Kidney (tissue), 13 donors: ENCODE measurements at regions not wholly inside any gene's neighbourhood (a gene's known extent, or its start where the extent isn't known, plus 50 kb on each side); places are given as distances from the start of the nearest gene placed in this dataset.

Experiments used
- DNase-seq, 5 donors: peaks; one replicate each; pipeline ENCODE4 v3.0.0-alpha.2; 2013 to 2020
- FAIRE-seq: peaks from 2 replicates; lab custom pipeline; 2012; peaks lifted over from hg19 to GRCh38; lab: Jason Lieb, UNC
- H3K27ac ChIP-seq, 2 donors: one replicate each; pipeline ENCODE4 v1.7.0; 2013; ENCODE audit warnings: low read depth in 2 of 2, low read length in 2 of 2, inconsistent platforms in 1 of 2
- H3K27me3 ChIP-seq: one replicate; pipeline ENCODE4 v1.7.1; 2013; ENCODE audit warnings: low read length, inconsistent platforms; ENCODE audit not compliant: control insufficient read depth, insufficient read depth
- H3K36me3 ChIP-seq, 3 donors: one replicate each; pipeline versions ENCODE4 v1.7.0 to v1.7.1; 2013; ENCODE audit warnings: low read length in 3 of 3, control low read depth in 1 of 3, inconsistent platforms in 1 of 3; ENCODE audit not compliant: insufficient read depth in 3 of 3, control insufficient read depth in 2 of 3
- H3K4me1 ChIP-seq, 3 donors: one replicate each; pipeline versions ENCODE4 v1.7.0 to v1.7.1; 2013; ENCODE audit warnings: low read length in 3 of 3, inconsistent platforms in 1 of 3, low read depth in 1 of 3; ENCODE audit not compliant: control insufficient read depth in 2 of 3, insufficient read depth in 2 of 3
- H3K4me3 ChIP-seq, 3 donors: one replicate each; pipeline versions ENCODE4 v1.7.0 to v1.8.1; 2013; ENCODE audit warnings: low read length in 3 of 3, control low read depth in 1 of 3, inconsistent platforms in 1 of 3
- H3K9ac ChIP-seq, 3 donors: one replicate each; pipeline versions ENCODE4 v1.7.0 to v1.7.1; 2013; ENCODE audit warnings: low read length in 3 of 3, control low read depth in 1 of 3, inconsistent platforms in 1 of 3
- H3K9me3 ChIP-seq, 3 donors: one replicate each; pipeline versions ENCODE4 v1.7.0 to v1.7.1; 2013; ENCODE audit warnings: low read length in 3 of 3, control low read depth in 1 of 3, inconsistent platforms in 1 of 3; ENCODE audit not compliant: control insufficient read depth in 2 of 3, insufficient read depth in 1 of 3
- intact Hi-C: fragments of 100-400 bp; cut with DNase I; formaldehyde crosslinking; loops from one replicate; pipeline ENCODE4 v1.11.1; 2022
- TF ChIP-seq, protein P1 (sequence below): IDR thresholded peaks from 3 replicates; pipeline ENCODE4 v1.5.1; 2012; ENCODE audit warnings: mild to moderate bottlenecking, moderate library complexity, borderline replicate concordance; ENCODE audit not compliant: insufficient read depth; ENCODE audit errors: extremely low read depth
- donor health status: control.
- donor health status: control.
- donor health status: control.
- donor health status: control.
- donor health status: control.
- donor health status: DM: yes; HTN: yes; CAD: no.
- donor health status: Normal renal cell carcinoma (clear cell type).

DNA sequence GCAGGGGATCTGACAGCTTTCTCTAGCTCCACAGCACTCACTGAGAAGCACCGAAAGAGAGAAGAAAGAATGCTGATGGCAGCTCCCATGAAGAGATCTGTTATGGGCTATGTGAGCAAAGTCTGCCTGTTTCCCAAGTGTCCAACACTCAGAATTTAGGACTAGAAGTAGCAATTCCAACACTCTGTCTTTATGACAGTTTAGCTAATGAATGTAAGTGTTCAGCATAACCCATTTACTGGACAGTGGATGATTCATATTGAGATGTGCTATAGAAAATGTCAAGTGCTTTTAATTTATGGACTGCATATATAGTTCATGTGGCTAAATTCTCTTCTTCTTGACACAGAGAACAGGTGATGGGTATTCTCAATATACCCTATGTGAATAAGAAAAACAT, 683.1 kb upstream of the ZNF608 start:
- intact Hi-C loops, result no loop called here
- H3K27ac ChIP-seq, result no peak overlapping the region
- peaks cover 0 to 2% (median 0%) of the 10 kb centered on the region in 3 donors for H3K4me1 ChIP-seq
- no peak overlapping the region for H3K9ac ChIP-seq
- H3K9me3 ChIP-seq, result no peaks in the 10 kb centered on the region
- DNase-seq (no peak), FAIRE-seq (no peak)
- no peaks in the 10 kb centered on the region for H3K36me3 ChIP-seq
- TF ChIP-seq, protein P1, sequence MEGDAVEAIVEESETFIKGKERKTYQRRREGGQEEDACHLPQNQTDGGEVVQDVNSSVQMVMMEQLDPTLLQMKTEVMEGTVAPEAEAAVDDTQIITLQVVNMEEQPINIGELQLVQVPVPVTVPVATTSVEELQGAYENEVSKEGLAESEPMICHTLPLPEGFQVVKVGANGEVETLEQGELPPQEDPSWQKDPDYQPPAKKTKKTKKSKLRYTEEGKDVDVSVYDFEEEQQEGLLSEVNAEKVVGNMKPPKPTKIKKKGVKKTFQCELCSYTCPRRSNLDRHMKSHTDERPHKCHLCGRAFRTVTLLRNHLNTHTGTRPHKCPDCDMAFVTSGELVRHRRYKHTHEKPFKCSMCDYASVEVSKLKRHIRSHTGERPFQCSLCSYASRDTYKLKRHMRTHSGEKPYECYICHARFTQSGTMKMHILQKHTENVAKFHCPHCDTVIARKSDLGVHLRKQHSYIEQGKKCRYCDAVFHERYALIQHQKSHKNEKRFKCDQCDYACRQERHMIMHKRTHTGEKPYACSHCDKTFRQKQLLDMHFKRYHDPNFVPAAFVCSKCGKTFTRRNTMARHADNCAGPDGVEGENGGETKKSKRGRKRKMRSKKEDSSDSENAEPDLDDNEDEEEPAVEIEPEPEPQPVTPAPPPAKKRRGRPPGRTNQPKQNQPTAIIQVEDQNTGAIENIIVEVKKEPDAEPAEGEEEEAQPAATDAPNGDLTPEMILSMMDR, result no peak
- no peak overlapping the region for H3K4me3 ChIP-seq
- no peaks in the 10 kb centered on the region for H3K27me3 ChIP-seq

DNA sequence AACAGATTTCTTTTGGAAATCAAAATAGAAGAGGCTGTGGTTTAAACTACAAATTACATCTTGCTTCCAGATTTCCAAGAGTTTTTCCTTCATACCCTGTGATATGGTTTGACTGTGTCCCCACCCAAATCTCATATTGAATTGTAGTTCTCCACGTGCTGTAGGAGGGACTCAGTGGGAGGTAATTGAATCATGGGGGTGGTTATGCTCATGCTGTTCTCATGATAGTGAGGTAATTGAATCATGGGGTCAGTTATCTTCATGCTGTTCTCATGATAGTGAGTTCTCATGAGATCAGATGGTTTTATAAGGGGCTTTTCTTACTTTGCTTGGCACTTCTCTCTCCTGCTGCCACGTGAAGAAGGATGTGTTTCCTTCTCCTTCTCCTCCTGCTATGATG, 687.0 kb upstream of the ZNF608 start:
- no peaks in the 10 kb centered on the region for H3K9me3 ChIP-seq

GRCh38 chr5:125439243-125439642, 692.8 kb upstream of the ZNF608 start:
- intact Hi-C loops, result no loop called here
- Histone ChIP-seq H3K36me3 (no peaks in the 10 kb centered on the region), H3K9me3 (no peaks in the 10 kb centered on the region), H3K27me3 (no peaks in the 10 kb centered on the region), H3K4me1 (no peaks in the 10 kb centered on the region), H3K9ac (no peak overlapping the region), H3K4me3 (no peak overlapping the region), H3K27ac (no peak overlapping the region)
- TF ChIP-seq, protein P1, result no peak
- FAIRE-seq, result no peak
- no peak for DNase-seq

More for the DNA sequence above, 687.0 kb upstream of the ZNF608 start:
- no peak overlapping the region for H3K27ac ChIP-seq
- no peak overlapping the region for H3K9ac ChIP-seq
- no peak for FAIRE-seq
- no peak for DNase-seq
- no peaks in the 10 kb centered on the region for H3K27me3 ChIP-seq
- TF ChIP-seq, protein P1, result no peak
- H3K4me1 ChIP-seq, result no peaks in the 10 kb centered on the region
- H3K4me3 ChIP-seq, result no peak overlapping the region
- H3K36me3 ChIP-seq, result no peaks in the 10 kb centered on the region
- intact Hi-C loops, result no loop called here

GRCh38 chr5:125440905-125441304, 694.5 kb upstream of the ZNF608 start:
- no peak for FAIRE-seq
- no peaks in the 10 kb centered on the region for H3K36me3 ChIP-seq
- no peaks in the 10 kb centered on the region for H3K27me3 ChIP-seq

More at GRCh38 chr5:125440905-125441304, 694.5 kb upstream of the ZNF608 start:
- intact Hi-C loops, result no loop called here
- TF ChIP-seq, protein P1, result no peak
- DNase-seq, result no peak
- H3K9ac ChIP-seq, result no peak overlapping the region
- H3K9me3 ChIP-seq, result no peaks in the 10 kb centered on the region
- no peaks in the 10 kb centered on the region for H3K4me1 ChIP-seq
- no peak overlapping the region for H3K27ac ChIP-seq
- H3K4me3 ChIP-seq, result no peak overlapping the region
